GM18520 (cell line): ENCODE measurements at regions not wholly inside any gene's neighbourhood (a gene's known extent, or its start where the extent isn't known, plus 50 kb on each side); places are given as distances from the start of the nearest gene placed in this dataset.
"Not testable (repeated sequence)": the region's sequence is repeated elsewhere in the genome, so short reads cannot be mapped to it uniquely, and the experiment has no call there.

Experiments
- ATAC-seq: cut with Tn5 transposase; IDR thresholded peaks from one replicate; pipeline ENCODE4 v1.9.1; 2021; ENCODE audit not compliant: unreplicated experiment

GRCh38 chr6:150495126-150495525 is 104.6 kb upstream of the PLEKHG1 start:
- ATAC-seq, result no peak

GRCh38 chr6:150496629-150497028 is 103.1 kb upstream of the PLEKHG1 start:
- no peak for ATAC-seq

- no peak for ATAC-seq
These were observed 99.8 kb upstream of the PLEKHG1 start for GRCh38 chr6:150499882-150500312.

- not testable (repeated sequence) for ATAC-seq
These were observed 99.1 kb upstream of the PLEKHG1 start for GRCh38 chr6:150500568-150500967.

GRCh38 chr6:150503041-150503440 is 96.6 kb upstream of the PLEKHG1 start:
- no peak for ATAC-seq

GRCh38 chr6:150503586-150504339 is 95.9 kb upstream of the PLEKHG1 start:
- no peak for ATAC-seq

- ATAC-seq, result not testable (repeated sequence)
These were observed 92.3 kb upstream of the PLEKHG1 start for GRCh38 chr6:150507361-150507760.

- ATAC-seq, result no peak
These were observed 89.1 kb upstream of the PLEKHG1 start for GRCh38 chr6:150510576-150510975.

GRCh38 chr6:150511313-150511712 is 88.4 kb upstream of the PLEKHG1 start:
- ATAC-seq, result no peak

- ATAC-seq, result no peak
These were observed 84.8 kb upstream of the PLEKHG1 start for GRCh38 chr6:150514806-150515380.

- no peak for ATAC-seq
These were observed 83.5 kb upstream of the PLEKHG1 start for GRCh38 chr6:150516199-150516598.

- ATAC-seq, result no peak
These were observed 82.5 kb upstream of the PLEKHG1 start for GRCh38 chr6:150517175-150517574.

- no peak for ATAC-seq
These were observed 78.2 kb upstream of the PLEKHG1 start for GRCh38 chr6:150521482-150521881.

GRCh38 chr6:150523216-150523615 is 76.5 kb upstream of the PLEKHG1 start:
- ATAC-seq, result not testable (repeated sequence)

- no peak for ATAC-seq
These were observed 74.4 kb upstream of the PLEKHG1 start for GRCh38 chr6:150525300-150525699.

GRCh38 chr6:150527100-150527499 is 72.6 kb upstream of the PLEKHG1 start:
- no peak for ATAC-seq

GRCh38 chr6:150528648-150529285 is 70.9 kb upstream of the PLEKHG1 start:
- ATAC-seq, result no peak

GRCh38 chr6:150529646-150530045 is 70.0 kb upstream of the PLEKHG1 start:
- ATAC-seq, result no peak

- ATAC-seq, result no peak
These were observed 67.7 kb upstream of the PLEKHG1 start for GRCh38 chr6:150531957-150532356.

- no peak for ATAC-seq
These were observed 65.1 kb upstream of the PLEKHG1 start for GRCh38 chr6:150534553-150534952.

- no peak for ATAC-seq
These were observed 64.4 kb upstream of the PLEKHG1 start for GRCh38 chr6:150535151-150535804.

GRCh38 chr6:150535818-150536220 is 63.9 kb upstream of the PLEKHG1 start:
- ATAC-seq, result no peak
